ES-I3 (cell line): ENCODE measurements at regions not wholly inside any gene's neighbourhood (a gene's known extent, or its start where the extent isn't known, plus 50 kb on each side); places are given as distances from the start of the nearest gene placed in this dataset.
"Not testable (repeated sequence)": the region's sequence is repeated elsewhere in the genome, so short reads cannot be mapped to it uniquely, and the experiment has no call there.

Source experiments
- H3K36me3 ChIP-seq: 2 replicates; pipeline ENCODE4 v1.6.1; 2013; ENCODE audit warnings: mild to moderate bottlenecking, low read length, control low read depth, moderate library complexity; ENCODE audit not compliant: insufficient read depth
- H3K4me1 ChIP-seq: 2 replicates; pipeline ENCODE4 v1.6.1; 2013; ENCODE audit warnings: mild to moderate bottlenecking, control low read depth, low read length; ENCODE audit not compliant: insufficient read depth
- H3K9ac ChIP-seq: 2 replicates; pipeline ENCODE4 v1.6.1; 2013; ENCODE audit warnings: low read depth, mild to moderate bottlenecking, low read length, moderate library complexity
- H3K9me3 ChIP-seq: 2 replicates; pipeline ENCODE4 v1.6.1; 2013; ENCODE audit warnings: mild to moderate bottlenecking, low read length, moderate library complexity; ENCODE audit not compliant: control insufficient read depth, insufficient read depth

DNA sequence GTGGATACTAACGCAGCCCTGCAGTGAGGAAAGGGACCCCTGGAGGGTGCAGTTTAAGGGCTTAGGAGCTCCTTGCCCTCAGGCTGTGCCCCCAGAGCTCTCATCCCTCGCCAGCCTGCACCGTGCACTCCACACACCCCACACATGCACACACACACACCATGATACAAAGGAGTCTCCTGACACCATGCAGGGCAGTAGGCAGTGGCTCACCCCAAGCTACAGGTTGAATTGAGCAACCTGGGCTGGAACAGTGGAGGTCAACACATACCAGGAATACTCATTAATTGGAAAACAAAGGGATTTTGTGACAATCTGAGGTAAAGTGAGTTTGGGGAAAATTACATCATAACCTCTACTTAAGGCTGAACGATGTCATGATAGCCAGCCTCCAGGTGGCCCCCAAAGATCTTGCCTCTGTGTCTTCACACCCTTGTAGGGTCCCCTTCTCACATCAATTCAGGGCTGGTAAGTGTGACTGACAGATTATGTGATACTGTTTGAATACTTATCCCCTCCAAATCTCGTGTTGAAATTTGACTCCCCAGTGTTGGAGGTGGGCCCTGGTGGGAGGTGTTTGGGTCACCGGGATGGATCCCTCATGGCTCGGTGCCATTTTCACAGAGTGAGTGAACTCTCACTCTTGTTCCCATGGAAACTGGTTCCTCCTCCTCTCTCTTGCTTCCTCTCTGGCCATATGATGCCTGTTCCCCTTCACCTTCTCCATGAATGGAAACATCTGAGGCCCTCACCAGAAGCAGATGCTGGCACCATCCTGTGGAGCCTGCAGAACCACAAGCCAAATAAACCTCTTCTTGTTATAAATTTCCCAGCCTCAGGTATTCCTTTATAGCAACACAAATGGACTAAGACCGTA lies 111.0 kb upstream of the RAB4A start:
- H3K9ac ChIP-seq, result no peak overlapping the region
- no peaks in the 10 kb centered on the region for H3K9me3 ChIP-seq
- peaks cover 21% of the 10 kb centered on the region for H3K4me1 ChIP-seq
- H3K36me3 ChIP-seq, result peaks cover 6% of the 10 kb centered on the region; the same call in 1 of the 2 replicates

DNA sequence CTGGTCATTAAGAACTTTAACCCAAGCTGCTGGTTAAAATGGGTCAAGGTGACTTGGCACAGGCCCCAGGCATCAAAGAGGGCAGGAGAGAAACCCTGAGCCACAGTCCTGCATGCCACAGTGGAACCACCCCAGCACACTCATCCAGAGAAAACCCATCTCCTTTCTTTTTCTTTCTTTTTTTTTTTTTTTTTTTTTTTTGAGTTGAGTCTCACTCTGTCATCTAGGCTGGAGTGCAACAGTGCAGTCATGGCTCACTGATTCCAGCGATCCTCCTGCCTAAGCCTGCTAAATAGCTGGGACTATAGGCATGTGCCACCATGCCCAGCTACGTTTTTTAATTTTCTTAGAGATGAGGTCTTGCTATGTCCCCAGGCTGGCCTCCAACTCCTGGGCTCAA lies 109.2 kb upstream of the RAB4A start:
- H3K4me1 ChIP-seq, result peaks cover 21% of the 10 kb centered on the region
- no peak overlapping the region for H3K9ac ChIP-seq
- no peaks in the 10 kb centered on the region for H3K9me3 ChIP-seq
- H3K36me3 ChIP-seq, result no peaks in the 10 kb centered on the region; the same call in none of the 2 replicates

DNA sequence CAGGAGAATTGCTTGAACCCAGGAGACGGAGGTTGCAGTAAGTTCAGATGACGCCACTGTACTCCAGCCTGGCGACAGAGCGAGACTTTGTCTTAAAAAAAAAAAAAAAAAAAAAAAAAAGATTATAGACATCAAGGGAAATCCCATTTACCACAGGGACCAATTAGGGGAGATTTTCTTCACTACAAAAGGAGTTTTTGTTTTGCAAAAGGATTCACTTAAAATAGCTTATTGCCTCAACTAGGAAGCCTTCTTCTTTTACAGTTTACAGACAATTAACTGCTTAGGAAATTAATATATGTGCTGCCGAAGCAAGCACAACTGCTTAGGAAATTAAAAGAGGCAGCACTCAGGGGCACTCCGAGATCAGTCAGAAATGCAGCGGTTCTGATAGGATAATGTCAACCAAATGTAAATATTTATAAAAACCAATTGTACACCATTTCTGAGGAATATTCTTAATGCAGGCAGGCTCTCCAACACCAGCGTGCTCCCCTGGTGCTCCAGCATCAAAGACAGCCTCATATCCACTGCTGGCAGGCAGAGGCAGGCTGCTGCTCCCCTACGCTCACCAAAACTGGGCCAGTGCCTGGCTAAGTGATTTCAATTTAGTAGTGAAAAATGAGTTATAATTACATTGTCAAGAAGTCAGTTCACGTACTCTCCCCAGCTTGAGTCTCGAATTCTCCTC lies 107.9 kb upstream of the RAB4A start:
- H3K9me3 ChIP-seq, result no peaks in the 10 kb centered on the region
- H3K36me3 ChIP-seq, result no peaks in the 10 kb centered on the region; the same call in none of the 2 replicates
- no peak overlapping the region for H3K9ac ChIP-seq
- H3K4me1 ChIP-seq, result peaks cover 21% of the 10 kb centered on the region

GRCh38 chr1:229164348-229164747 lies 106.6 kb upstream of the RAB4A start:
- no peaks in the 10 kb centered on the region; the same call in none of the 2 replicates for H3K36me3 ChIP-seq
- peaks cover 9% of the 10 kb centered on the region; the same call in 1 of the 2 replicates for H3K4me1 ChIP-seq
- no peaks in the 10 kb centered on the region for H3K9me3 ChIP-seq
- H3K9ac ChIP-seq, result no peak overlapping the region

DNA sequence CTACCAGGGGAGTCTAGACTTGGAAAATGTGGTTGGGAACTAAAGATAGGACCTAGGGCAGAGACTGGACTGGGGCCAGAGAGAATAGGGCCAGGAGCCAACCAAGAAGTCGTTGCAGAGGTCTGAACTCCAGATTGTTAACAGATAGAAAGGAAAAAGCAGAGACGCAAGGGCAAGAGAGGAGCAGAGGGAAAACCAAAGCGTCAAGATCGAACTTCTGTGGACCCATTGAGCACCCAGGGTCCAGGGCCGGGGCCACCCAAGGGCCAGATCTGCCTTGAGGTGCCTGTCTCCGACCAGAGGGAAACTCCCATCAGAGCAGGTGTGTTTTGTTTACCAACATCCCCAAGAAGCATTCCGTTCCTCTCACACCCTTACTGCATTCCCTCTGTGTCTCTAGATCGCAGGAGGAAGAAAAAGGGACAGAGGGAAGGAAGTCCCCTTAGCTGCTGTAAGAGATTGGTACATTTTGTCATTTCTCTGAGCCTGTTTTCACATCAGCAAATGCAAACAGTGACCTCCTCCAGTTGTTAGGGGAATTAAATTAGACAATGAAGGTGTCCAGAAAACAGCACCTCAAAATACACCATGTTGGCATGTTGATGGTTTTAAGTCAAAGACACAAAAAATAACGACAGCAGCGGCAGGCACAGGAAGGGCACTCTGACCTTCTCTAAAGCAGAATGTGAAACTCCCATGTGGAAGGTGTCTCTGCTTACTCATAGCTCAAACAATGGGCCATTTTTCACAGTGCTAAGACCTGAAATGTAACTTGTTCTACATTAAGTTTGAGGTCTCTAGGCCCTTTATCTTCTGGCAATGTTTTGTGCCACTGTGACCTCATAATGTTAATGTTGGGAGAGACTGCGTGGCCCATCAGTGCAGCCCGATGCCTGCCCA lies 105.8 kb upstream of the RAB4A start:
- Histone ChIP-seq H3K9me3 (no peaks in the 10 kb centered on the region), H3K9ac (no peak overlapping the region), H3K36me3 (no peaks in the 10 kb centered on the region; the same call in none of the 2 replicates), H3K4me1 (peaks cover 9% of the 10 kb centered on the region; the same call in 1 of the 2 replicates)

DNA sequence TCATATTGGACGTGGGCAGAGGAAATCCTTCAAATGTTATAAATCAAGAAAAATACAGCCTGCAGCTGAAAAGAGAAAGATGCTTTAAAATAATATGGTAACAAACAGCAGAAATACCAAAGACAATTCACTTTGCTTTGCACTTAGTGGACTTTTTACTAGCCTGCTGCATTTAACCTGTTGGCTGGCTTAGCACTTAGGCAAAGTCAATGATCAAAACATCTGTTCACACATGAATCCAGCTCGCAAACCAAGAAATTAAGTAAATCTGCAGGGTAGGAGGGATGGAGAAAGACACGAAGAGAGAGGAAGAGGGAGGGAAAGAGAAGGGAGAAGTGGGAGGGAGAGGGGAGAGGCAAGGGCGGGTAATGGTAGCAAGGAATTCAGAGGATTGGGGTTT lies 103.6 kb upstream of the RAB4A start:
- Histone ChIP-seq H3K36me3 (no peaks in the 10 kb centered on the region; the same call in none of the 2 replicates), H3K9me3 (no peaks in the 10 kb centered on the region), H3K9ac (no peak overlapping the region), H3K4me1 (peaks cover 11% of the 10 kb centered on the region)

DNA sequence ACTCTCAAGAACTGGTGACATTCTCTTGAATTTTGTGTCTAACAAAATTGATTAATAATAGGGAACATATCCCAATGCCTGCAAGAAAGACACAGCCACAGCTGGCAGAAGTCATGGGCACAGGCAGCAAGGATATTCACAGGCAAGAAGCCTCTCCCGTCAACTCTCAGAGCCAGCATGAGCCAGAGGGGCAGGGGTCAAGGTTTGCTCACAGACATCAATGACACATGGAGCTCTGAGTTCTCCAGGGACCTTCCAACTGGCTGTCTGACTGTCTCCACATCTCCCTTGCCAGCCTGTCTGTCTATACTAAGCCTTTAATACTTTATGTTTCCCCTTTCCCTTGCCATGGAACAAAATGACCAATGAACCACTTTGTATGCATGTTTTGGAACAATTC lies 101.5 kb upstream of the RAB4A start:
- Histone ChIP-seq H3K4me1 (peaks cover 15% of the 10 kb centered on the region), H3K36me3 (no peaks in the 10 kb centered on the region; the same call in 1 of the 2 replicates), H3K9me3 (no peaks in the 10 kb centered on the region), H3K9ac (no peak overlapping the region)

DNA sequence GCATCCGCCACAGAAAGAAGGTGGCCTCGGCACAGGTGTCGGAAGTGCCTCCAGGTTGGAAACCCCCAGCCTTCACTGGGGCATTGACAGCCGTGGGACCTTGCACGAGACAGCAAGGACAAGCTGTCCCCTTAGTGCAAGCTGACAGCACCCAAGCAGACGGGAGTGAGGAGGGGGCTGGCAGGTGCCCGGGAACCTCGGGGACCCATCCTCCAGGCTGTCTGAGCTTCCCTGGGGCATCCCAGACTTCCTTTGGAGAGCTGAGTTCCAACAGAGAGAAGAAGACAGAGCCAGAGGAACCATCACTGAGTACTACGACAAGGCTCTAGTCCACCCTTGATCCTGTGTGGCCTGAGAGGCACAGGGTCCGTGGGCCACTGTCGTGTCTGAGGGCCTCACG lies 100.6 kb upstream of the RAB4A start:
- H3K4me1 ChIP-seq, result peaks cover 13% of the 10 kb centered on the region

DNA sequence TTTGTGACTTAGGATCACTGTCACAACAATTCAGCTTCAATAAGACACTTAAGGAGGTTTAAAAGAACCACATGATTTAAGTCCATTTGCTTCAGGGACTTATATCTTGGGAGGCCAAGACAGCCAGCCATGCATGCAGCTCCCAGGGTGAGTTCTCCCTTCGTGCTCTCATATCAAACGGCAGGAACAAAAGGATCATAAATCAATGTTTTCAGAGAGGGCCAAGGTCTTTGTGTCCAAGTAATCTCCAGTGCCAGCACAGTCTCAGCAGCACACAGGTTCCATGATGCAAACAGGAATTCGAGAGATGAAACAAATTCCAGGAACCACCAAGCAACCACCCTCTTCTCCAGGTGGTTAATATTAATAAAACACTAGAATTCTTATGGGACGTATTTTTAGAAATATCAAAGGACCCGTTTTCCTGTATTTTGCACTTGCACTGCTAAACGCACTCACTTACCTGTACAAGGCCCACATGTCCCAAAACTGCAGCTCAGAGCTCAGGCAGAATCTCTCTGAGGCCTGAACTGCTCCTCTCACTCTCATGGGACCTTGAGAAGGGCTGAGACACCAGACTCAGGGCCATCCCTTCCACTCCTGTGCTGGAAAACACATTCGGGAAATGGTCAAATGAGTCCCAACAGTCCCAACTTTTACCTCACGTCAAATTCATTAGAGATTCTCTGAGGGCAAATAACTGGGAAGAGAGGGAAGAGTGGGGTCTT lies 100.0 kb upstream of the RAB4A start:
- no peaks in the 10 kb centered on the region for H3K9me3 ChIP-seq
- no peak overlapping the region for H3K9ac ChIP-seq
- H3K4me1 ChIP-seq, result peaks cover 13% of the 10 kb centered on the region
- H3K36me3 ChIP-seq, result no peaks in the 10 kb centered on the region; the same call in 1 of the 2 replicates

More for the DNA sequence above, 100.6 kb upstream of the RAB4A start:
- H3K9me3 ChIP-seq, result no peaks in the 10 kb centered on the region
- no peak overlapping the region for H3K9ac ChIP-seq
- H3K36me3 ChIP-seq, result no peaks in the 10 kb centered on the region; the same call in 1 of the 2 replicates

DNA sequence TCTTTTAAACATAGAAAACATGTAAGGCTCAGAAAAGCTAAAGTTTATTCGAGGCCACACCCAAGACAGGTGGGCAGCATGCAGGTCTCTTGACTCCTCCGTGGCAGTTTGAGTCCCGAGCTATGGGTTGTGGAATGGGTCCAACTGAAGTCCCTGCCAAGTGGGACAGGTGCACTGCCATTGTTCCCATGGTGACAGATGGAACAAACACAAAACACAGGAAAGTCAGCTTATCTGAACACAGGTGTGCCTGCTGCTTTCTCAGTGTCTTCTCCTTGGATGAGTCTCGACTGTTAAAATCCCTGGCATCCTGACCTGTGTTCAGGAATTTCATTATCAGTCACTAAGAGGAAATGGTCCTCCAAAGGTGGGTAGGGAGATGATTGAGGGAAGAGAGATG lies 99.0 kb upstream of the RAB4A start:
- Histone ChIP-seq H3K9me3 (no peaks in the 10 kb centered on the region), H3K9ac (no peak overlapping the region), H3K36me3 (no peaks in the 10 kb centered on the region), H3K4me1 (peaks cover 13% of the 10 kb centered on the region)

- Histone ChIP-seq H3K4me1 (peaks cover 13% of the 10 kb centered on the region), H3K9ac (peak overlapping the region; percentile 57; the same call in 1 of the 2 replicates)
- not testable (repeated sequence) for H3K36me3 ChIP-seq, H3K9me3 ChIP-seq
Observed at GRCh38 chr1:229173491-229174476, 97.1 kb upstream of the RAB4A start.

- peaks cover 17% of the 10 kb centered on the region for H3K4me1 ChIP-seq
- not testable (repeated sequence) for H3K36me3 ChIP-seq, H3K9me3 ChIP-seq
- H3K9ac ChIP-seq, result peak overlapping the region; percentile 57
Observed at GRCh38 chr1:229175297-229175696, 95.6 kb upstream of the RAB4A start.

DNA sequence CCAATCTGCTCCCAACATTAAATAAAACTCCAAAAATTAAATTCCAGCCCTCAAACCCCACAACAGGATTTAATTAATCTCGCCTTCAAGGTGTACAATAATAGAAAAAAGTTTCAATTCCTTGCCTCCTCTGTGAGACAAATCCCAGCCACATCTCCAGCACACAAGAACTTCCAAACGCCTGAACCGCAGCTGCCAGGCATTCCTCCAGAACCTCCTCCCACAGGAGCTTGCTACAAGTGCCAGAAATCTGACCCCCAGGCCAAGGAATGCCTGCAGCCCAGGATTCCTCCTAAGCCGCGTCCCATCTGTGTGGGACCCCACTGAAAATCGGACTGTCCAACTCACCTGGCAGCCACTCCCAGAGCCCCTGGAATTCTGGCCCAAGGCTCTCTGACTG lies 94.5 kb upstream of the RAB4A start:
- peak overlapping the region; percentile 57 for H3K9ac ChIP-seq

More for the DNA sequence above, 94.5 kb upstream of the RAB4A start:
- not testable (repeated sequence) for H3K9me3 ChIP-seq, H3K36me3 ChIP-seq
- H3K4me1 ChIP-seq, result peaks cover 21% of the 10 kb centered on the region
